HG02973 (cell line): ENCODE measurements at regions not wholly inside any gene's neighbourhood (a gene's known extent, or its start where the extent isn't known, plus 50 kb on each side); places are given as distances from the start of the nearest gene placed in this dataset.

ENCODE experiments used
- ATAC-seq: cut with Tn5 transposase; IDR thresholded peaks from one replicate; pipeline ENCODE4 v1.9.1; 2021; ENCODE audit warnings: moderate library complexity; ENCODE audit not compliant: unreplicated experiment

DNA sequence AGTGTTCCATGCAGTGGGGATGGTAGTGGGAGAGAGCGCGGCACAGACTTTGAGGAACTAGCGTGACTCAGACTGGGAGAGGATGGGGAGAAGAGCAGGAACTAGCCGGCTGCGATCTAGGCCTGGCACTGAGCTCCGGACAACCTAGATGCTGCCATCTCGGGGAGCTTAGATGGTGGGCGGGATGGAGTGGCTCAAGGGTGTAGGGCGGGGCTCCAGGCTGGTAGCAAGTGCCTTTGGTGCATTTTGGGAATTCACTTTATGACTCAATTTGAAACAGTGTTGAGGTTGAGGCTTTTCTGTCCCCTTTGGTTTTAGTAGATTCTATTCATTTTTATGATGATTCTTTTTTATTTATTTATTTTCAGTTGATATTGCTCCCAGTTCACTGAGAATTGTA lies 185.3 kb upstream of the GPR26 start:
- ATAC-seq: no peak

DNA sequence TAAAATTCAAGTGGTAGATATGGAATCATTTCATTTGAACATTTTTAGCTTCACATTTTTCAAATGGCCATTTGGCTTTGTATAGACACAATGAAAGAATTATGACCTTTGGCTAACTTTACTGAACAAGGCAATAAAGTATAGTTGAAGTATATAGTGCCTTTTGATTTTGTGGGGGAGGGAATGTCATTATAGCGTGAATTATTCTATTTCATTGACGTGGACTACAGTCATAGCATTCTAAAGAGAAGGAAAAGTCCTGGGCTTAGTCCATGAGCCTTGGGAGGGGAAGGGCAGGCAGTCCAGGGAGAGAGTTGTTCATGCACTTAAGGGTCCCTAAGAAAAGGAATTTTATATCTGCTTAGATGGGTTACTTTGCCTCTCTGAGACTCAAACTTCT lies 181.4 kb upstream of the GPR26 start:
- no peak for ATAC-seq

DNA sequence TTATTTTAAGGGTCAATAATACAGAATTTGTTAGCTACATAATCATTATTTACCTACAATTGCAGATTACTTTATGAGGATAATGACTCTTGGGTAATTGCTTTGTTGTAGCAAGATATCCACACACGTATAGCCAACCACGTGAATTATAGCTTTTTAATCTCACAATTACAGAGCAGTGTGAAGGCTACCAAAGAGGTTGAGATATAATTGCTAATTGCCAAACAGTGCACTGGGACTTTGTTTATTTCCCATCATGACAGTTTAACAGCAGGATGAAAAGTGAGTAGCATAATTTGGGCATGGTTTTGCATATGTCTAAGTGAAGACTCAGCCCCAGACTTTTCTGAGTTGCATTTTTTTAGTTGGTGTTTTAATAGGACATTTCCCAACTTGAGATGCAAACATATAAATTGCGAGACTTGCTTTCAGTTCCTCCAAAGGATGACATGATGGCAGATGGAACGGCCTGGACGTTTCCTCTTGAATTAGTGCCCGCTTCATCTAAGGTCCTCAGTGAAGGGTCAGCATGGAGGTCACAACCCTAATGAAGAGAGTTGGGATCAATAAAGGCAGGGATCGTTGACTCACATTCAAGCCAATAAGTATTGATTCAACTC lies 180.7 kb upstream of the GPR26 start:
- ATAC-seq: no peak

DNA sequence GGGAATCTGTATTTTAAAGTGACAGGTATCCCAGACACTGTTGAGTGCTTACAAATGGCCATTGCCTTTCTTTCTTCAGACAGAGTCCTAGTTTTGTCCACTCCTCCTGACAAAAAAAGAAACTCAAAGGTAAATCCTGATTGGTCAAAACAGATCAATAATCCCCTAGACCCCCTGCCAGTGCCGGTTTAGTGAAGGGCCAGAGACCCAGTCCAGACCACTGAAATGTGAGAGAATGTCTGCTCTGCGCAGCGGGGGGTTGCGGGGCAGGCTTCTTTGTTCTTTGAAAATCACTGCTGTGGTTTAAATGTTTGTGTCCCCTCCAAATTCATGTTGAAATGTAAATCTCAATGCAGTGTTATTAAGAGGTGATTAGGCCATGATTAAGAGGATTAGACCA lies 177.7 kb upstream of the GPR26 start:
- no peak for ATAC-seq

DNA sequence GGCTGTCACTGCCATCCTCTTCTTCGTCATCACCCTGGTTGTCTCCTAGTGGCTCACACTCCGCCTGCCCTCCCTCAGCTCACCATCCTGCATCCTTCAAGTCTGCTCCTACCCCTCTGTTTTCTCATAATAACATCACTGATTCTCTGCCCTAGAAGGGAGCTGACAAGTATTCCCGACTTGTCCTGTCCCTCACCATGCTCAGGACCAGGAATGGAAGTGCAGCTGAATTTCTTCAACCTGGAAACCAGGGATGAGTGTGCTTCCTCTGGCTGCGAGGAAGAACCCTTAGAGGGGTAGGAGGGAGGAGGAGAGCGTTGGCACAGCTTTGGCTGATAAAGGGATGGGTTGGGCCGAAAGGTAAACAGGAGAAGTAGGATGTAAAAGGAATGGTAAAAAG lies 174.8 kb upstream of the GPR26 start:
- no peak for ATAC-seq

DNA sequence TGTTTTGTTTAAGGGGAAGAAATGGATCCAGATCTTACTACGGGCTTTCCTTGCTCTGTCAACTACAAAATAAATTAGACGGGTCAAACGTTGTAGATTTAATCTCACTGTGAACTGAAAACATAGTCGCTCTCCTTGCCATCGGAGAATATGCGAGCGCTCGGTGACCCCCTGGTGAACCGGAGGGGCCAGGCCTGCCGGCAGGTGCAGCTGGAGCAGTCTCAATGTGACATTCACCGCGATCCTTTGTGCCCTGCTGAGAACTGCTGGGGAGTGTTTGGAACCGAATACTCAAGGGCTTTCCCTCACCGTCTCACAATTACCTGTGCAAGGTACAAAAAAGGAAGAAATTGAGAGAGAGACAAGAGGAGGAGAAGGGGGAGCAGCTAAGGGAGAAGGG lies 174.1 kb upstream of the GPR26 start:
- no peak for ATAC-seq

DNA sequence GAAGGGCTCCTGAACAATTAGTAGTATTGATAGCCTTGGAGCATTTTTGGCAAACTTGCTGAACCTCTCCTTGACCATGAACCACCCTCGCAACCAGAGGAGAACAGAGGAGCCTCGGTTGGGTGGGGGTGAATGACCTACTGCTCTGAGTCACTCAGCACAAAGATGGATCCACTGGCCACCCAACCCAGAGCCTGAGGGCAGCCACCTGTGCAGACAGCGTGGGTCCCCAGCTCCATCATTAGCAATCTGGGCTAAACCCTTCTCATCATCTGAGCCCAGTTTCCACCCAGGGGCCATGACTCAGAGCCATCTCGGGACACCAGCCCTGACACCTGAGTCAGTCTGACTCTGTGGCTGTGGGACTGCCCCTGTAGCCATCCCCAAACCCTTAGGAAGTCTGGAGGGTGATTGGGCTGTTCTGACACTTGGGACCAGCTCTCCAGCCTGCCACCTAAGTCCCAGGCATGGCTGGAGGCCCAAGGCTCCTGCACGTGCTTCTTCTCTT lies 171.8 kb upstream of the GPR26 start:
- no peak for ATAC-seq

DNA sequence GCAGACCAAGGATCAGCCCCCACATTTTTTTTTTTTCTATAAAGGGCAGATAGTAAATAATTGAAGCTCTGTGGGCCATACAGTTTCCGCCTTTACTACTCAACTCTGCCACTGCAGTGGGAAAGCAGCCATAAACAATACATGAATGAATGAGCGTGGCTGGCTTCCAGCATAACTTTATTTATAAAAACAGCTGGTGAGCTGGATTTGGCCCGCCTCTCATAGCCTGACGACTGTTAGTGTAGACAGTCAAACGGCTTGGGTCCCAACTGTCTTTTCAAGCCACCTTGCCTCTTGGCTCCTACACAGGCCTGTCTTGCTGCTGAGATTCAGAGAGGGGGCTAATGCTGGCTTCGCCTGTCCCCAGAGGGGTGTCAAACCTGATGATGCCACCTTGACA lies 169.8 kb upstream of the GPR26 start:
- no peak for ATAC-seq

DNA sequence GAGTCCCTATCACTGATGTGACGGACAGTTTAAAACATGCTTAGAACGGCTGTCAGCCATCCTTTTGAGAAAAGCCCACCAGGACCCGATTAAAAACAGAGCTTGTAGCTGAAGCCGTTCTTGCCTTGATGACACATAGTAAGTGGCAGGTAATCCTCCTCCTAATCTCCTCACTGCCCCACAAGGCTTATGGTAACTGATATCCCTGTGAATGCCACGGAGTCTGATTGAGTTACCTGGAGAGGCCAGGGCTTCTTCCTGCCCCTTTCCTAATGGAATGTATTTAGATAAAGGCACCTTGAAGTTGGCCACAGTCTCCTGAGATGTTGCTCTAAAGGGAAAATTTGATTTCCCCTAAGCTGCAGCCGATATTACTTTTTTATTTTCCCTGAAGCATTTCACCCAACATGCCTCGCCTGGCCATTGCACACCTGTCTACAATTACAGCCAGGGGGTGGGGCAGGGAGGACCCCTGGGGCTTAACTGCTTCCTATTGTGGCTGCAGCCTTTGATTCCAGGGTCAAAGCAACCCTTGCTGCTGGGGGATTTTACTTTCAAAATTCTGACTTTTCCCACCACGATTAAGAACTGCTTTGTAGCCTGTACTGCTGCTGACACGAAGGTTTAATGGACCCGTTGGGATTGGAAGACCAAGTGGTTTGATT lies 169.0 kb upstream of the GPR26 start:
- no peak for ATAC-seq

DNA sequence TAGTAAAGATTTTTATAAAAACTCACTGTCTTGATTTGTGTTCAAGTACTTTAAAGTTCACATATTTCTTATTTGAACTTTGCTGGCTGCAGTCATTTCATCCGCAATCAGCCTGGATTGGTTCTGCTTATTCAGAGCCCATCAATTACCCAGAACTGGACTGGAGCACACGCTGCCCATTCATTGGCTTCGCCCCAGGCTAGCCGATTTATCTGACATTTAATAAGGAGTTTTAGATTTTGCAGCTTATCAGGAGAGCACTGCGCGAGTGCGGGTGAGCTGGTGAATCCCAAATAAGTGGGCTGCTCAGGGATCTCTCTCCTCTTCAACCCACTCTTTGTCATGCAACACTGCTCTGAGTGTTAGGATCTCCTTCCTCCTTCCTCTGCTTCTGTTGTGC lies 166.0 kb upstream of the GPR26 start:
- no peak for ATAC-seq

DNA sequence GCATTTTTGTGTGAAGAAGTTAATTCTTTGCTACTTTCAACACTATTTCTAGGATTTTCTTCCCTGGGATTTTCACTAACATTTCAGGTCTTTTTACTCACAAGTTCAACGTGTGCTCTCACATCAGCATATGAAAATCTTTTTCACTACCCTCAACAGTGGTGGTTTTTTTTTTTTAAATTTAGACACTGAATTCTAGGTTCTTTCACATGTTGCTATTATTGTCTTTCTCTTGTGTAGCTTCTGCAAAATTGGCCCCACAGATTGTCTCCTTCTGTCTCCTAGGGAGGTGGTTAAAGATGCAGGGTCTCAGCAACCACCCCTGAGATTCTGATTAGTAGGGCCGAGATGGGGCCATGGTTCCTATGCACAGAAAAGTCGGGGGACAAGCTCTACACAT lies 165.0 kb upstream of the GPR26 start:
- ATAC-seq: no peak

DNA sequence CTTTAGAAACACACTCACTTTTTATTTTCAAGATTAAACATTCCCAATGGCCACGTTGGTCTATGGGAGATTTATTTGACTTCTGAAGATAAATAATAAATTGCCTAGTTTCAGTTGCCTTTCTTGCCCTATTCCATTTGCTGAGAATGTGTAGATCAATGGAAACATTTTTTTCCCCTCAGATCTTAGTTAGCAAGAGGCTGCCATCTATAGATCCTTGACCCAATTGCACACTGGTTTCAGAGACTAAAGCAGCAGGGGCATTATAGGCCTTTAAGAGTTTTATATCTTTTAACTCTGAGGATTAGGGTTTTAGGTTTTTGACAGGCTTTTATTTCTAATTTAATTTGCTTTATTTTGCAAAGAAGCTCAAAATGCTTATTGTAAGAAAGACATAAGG lies 163.2 kb upstream of the GPR26 start:
- ATAC-seq: no peak

DNA sequence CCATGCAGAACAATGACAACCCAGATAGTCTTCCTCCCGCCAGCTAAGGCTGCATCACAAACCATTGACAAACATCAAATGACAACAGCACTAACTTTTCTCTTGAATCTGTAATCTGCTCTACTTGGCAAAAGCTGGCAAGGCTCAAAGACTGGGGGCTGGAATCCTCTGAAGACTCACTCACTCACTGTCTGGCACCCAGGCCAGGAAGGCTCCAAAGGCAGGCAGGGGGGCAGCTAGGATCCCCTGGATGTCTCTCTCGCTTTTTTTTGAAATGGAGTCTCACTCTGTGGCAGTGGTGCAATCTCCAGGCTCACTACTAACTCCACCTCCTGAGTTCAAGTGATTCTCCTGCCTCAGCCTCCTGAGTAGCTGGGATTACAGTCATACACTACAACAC lies 159.7 kb upstream of the GPR26 start:
- ATAC-seq: no peak

DNA sequence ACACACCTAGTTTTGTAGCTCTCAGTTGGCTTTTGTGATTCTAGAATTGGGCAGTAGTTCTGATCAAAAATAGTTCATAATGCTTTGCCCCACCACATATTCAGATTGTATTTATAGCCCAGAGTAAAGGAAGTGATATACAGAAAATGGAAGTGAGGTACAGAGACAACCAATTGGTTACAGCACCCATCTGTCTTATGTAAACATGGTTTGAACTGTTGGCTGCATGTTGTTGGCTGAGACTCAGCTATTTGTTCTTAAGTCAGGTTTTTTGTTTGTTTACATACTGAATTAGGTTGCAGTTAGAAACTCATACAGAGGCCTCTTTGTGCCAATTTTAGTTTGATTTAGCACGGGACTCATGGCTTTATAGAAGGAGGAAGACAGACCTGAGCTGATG lies 158.9 kb upstream of the GPR26 start:
- ATAC-seq: no peak

DNA sequence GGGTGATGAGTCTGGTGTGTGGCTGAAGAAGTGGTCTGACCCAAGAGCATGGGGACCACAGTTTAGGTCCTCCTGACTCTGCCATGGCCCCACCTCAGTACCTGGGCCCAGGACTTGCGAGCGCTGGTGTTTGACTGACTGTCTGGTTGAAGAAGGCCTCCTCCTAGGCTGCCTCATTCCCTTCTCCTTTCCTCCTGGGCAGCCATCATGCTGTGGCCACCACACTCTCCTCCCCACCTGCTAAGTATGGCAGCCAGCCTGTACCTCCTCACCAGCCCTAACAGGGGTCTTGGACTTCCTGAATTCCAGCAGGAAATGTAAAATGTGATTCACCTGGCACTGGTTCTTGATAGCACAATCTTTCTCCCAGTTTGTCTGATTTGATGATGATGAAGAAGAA lies 156.8 kb upstream of the GPR26 start:
- ATAC-seq: no peak

DNA sequence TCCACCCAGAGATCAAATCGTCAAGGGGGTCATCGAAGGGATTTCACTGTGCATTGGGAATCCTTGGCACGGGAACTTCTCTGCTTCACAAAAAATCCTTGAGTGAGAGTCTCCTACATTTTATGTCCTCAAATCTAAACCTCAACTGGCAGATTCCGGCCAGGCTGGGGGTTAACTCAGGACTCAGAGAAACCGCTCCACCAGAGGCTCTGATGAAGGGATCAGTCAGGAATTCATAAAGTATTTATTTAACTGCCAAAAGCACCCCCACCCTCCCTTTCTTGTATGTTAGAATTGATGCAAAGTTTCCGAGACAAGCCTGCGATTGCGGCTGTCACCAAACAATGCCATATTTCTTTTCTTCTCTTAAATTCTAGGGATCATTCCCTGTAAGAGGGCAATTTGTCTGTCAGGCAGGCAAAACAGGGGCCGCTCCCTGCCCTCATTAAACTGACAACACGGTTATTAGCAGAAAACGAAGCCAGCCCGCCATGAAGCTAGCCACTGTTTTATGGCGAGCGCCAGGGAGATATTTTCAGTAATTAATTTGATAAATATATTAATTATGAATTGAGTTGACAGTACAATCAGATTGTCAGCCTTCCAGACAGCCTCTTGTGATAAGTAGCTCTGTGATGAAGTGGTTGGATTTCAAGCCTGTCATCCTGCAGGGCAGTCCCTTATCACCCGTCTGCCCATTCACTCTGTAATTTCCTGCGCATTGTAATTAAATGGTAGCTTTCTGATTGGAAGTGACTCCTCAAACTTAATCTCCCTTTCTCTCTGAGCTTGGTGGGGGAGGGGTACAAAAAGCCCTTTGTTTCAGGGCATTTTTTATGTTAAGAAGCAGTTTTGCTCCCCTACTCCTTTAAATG lies 153.0 kb upstream of the GPR26 start:
- ATAC-seq: no peak

DNA sequence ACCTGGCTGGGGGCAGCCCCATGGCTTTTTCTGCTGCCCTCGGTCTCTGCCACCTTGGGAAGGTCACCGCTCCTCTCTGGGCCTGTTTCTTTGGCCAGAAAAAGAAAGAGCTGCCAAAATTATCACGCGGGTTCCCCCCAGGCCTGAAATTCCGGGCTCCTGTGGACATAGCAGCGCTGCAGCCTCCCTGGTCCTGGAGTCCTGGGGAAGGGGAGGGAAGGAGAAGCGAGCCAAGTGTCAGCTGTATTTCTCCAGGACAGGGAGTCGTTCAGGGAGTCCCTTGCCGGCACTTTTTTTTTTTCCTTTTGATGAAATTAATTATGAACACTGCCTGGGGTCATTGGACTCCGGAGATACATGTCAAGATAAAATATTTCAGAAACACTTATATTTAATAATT lies 152.3 kb upstream of the GPR26 start:
- no peak for ATAC-seq

DNA sequence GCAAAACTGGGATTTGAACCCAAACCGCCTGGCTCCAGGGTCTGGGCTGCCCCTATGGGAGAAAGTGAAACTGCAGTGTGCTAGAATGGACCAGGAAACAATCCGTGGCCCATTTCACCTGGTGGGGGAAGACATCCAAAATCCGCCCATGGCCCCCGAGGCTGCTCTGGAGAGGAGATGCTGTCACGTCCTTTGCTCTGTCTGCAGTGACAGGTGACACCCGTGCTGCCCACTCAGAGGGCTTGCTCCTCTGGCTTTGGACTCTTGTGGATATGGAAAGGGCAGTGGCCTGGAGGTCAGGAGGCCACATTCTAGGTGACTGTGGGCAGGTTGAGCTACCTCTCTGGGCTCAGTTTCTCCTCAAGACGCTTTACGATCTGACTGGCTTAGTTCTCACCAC lies 151.2 kb upstream of the GPR26 start:
- ATAC-seq: no peak

DNA sequence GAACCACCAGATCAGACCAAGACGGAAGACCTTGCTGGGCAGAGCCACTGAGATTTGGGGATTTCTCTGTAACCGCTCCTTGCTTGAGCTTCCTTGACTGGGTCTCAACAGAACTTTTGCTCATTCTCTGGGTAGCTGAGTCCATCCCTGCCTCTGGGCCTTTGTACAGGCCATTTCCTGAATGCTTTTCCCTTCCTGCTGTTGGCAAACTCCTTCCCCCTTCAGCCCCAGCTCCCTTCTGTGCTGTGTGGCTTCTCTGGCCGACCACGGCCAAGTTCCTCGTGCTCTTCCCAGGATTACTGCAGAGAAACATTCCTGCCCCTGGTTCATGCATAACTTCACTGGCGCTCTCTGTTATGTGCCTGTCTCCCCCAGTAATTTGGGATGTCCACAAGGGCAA lies 150.5 kb upstream of the GPR26 start:
- ATAC-seq: no peak

DNA sequence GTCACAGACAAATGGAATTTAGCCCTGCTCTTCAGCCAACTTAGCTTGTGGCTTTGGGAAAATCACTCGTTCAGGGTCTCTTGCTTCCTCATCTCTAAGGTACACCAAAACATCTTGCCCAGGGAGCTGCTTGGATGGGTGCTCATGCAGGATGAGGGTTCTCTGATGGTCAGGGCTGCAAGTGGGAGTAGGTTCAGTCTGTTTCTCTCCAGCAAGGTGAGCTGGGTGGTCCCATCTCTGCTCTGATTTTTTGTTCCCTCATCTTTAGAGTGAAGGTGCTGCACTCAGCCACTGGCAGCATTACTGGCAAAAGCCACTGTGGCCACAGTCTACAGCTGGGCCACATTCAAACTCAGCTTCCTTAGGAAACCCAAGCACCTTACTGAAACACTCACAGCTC lies 149.9 kb upstream of the GPR26 start:
- ATAC-seq: no peak

DNA sequence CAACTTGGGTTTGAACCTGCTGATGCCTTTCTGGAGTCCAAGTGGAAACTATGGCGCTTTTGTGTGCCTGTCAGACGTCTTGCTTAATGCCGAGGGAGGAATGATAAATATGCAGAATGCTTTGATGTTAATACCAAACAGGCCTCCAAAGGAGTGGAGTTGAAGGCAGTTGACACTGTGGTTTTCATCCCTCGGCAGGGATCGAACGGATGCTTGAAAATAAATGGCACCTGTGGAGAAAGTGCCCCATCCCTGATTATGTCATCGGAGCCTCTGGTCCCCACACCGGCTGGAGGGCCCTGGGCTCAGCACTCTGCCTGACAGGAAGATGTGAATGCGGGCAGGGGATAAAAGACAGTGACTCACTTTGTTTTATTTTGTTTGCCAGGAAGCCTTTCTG lies 148.7 kb upstream of the GPR26 start:
- ATAC-seq: no peak

DNA sequence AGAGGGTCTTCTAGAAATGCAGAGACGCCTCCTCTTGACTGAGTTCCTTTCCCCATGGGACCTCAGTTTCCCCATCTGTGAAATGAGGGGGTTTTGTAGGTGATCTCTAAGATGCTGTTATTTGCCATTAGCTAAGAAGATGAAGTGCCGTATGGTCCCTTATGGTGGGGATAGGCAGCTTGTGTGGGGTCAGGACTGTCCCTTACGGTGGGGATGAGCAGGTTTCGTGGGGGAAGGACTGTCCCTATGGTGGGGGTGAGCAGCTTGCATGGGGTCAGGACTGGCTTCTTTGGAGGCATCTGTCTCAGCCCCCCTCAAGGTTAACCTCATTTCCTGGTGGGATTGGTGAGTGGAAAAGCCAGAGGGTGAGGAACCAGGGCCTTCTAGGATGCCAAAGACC lies 148.3 kb upstream of the GPR26 start:
- ATAC-seq: no peak
